WTC11 (cell line): ENCODE measurements at regions not wholly inside any gene's neighbourhood (a gene's known extent, or its start where the extent isn't known, plus 50 kb on each side); places are given as distances from the start of the nearest gene placed in this dataset.
A peak's percentile ranks its signal among the peaks of the same experiment; 100 is the strongest.

Experiments used
- ATAC-seq: fragments of 200-7000 bp; cut with Tn5 transposase; 2 replicates; pipeline ENCODE4 v1.10.0; 2021; ENCODE audit warnings: mild to moderate bottlenecking, moderate library complexity
- CTCF ChIA-PET: fragments of 300-600 bp; sonication (Branson Sonifier 250); formaldehyde crosslinking; loops from one replicate; lab custom pipeline; 2021; ENCODE audit warnings: antibody characterized with exemption; lab: Charles Lee
- POLR2A ChIA-PET: fragments of 350-600 bp; sonication (Branson Sonifier 250); formaldehyde crosslinking; loops from one replicate; lab custom pipeline; 2021; ENCODE audit warnings: antibody characterized with exemption; lab: Charles Lee
- DNase-seq: peaks from one replicate; pipeline ENCODE4 v3.0.0; 2021; ENCODE audit warnings: low spot score
- H3K27ac Mint-ChIP-seq: 2 replicates; pipeline ENCODE4 v1.8.0; 2021; ENCODE audit warnings: mixed read lengths
- H3K27me3 Mint-ChIP-seq: 2 replicates; pipeline ENCODE4 v1.8.0; 2021; ENCODE audit warnings: low read depth, mild to moderate bottlenecking, moderate library complexity, mixed read lengths
- H3K36me3 Mint-ChIP-seq: 2 replicates; pipeline ENCODE4 v1.8.0; 2021; ENCODE audit warnings: mixed read lengths
- H3K4me1 Mint-ChIP-seq: 2 replicates; pipeline ENCODE4 v1.8.0; 2022; ENCODE audit warnings: mixed read lengths
- H3K4me3 Mint-ChIP-seq: 2 replicates; pipeline ENCODE4 v1.8.0; 2021; ENCODE audit warnings: mild to moderate bottlenecking, moderate library complexity, mixed read lengths
- H3K9me3 Mint-ChIP-seq: 2 replicates; pipeline ENCODE4 v1.8.0; 2021; ENCODE audit warnings: mixed read lengths
- ATF1 ChIP-seq: sonication (generic); formaldehyde crosslinking; IDR thresholded peaks from 2 replicates; pipeline ENCODE4 v1.8.1; 2023; ENCODE audit warnings: mild to moderate bottlenecking, moderate library complexity, missing genetic modification reagents
- ESRRA ChIP-seq: sonication (generic); formaldehyde crosslinking; IDR thresholded peaks from 2 replicates; pipeline ENCODE4 v1.8.1; 2022; ENCODE audit warnings: mild to moderate bottlenecking, missing genetic modification reagents, borderline replicate concordance
- ETV6 ChIP-seq: sonication (generic); formaldehyde crosslinking; IDR thresholded peaks from 2 replicates; pipeline ENCODE4 v1.8.1; 2022; ENCODE audit warnings: mild to moderate bottlenecking, missing genetic modification reagents
- FOXK1 ChIP-seq: sonication (generic); formaldehyde crosslinking; IDR thresholded peaks from 2 replicates; pipeline ENCODE4 v1.8.0; 2022; ENCODE audit warnings: mild to moderate bottlenecking, moderate library complexity, missing genetic modification reagents
- IRF2 ChIP-seq: sonication (generic); formaldehyde crosslinking; IDR thresholded peaks from 2 replicates; pipeline ENCODE4 v1.8.0; 2022; ENCODE audit warnings: low read depth, missing genetic modification reagents, borderline replicate concordance
- JAZF1 ChIP-seq: fragments of 250-450 bp; sonication (Bioruptor Pico); IDR thresholded peaks from 2 replicates; pipeline ENCODE4 v1.9.0; 2021; ENCODE audit warnings: moderate library complexity, mild to moderate bottlenecking, inconsistent platforms
- KAT7 ChIP-seq: sonication (generic); formaldehyde crosslinking; IDR thresholded peaks from 2 replicates; pipeline ENCODE4 v1.8.1; 2023; ENCODE audit warnings: missing genetic modification reagents, mild to moderate bottlenecking, borderline replicate concordance
- NFYB ChIP-seq: sonication (generic); formaldehyde crosslinking; conservative IDR thresholded peaks from 2 replicates; pipeline ENCODE4 v1.8.0; 2022; ENCODE audit warnings: low read depth, missing genetic modification reagents
- NR1H2 ChIP-seq: sonication (generic); formaldehyde crosslinking; IDR thresholded peaks from 2 replicates; pipeline ENCODE4 v1.9.0; 2021; ENCODE audit warnings: mild to moderate bottlenecking, moderate library complexity, missing genetic modification reagents
- NR3C1 ChIP-seq: sonication (generic); formaldehyde crosslinking; conservative IDR thresholded peaks from 2 replicates; pipeline ENCODE4 v1.8.1; 2023; ENCODE audit warnings: low read depth, mild to moderate bottlenecking, missing genetic modification reagents
- PRRX2 ChIP-seq: fragments of 250-450 bp; sonication (Bioruptor Pico); IDR thresholded peaks from 2 replicates; pipeline ENCODE4 v1.8.0; 2021; ENCODE audit warnings: mild to moderate bottlenecking
- SP1 ChIP-seq: sonication (generic); formaldehyde crosslinking; conservative IDR thresholded peaks from 2 replicates; pipeline ENCODE4 v1.8.1; 2022; ENCODE audit warnings: missing genetic modification reagents
- TEAD1 ChIP-seq: sonication (generic); formaldehyde crosslinking; IDR thresholded peaks from 2 replicates; pipeline ENCODE4 v1.8.0; 2022; ENCODE audit warnings: mild to moderate bottlenecking, missing genetic modification reagents
- TEAD4 ChIP-seq: sonication (generic); formaldehyde crosslinking; IDR thresholded peaks from 2 replicates; pipeline ENCODE4 v1.8.0; 2022; ENCODE audit warnings: mild to moderate bottlenecking, missing genetic modification reagents
- TF ChIP-seq, protein P1 (sequence below): sonication (generic); formaldehyde crosslinking; conservative IDR thresholded peaks from 2 replicates; pipeline ENCODE4 v1.8.1; 2023; ENCODE audit warnings: mild to moderate bottlenecking, low read depth, missing genetic modification reagents, moderate library complexity
- TF ChIP-seq, protein P2 (sequence below): fragments of 250-450 bp; sonication (Bioruptor Pico); IDR thresholded peaks from 2 replicates; pipeline ENCODE4 v1.9.0; 2021; ENCODE audit warnings: mild to moderate bottlenecking, borderline replicate concordance
- TF ChIP-seq, protein P3 (sequence below): sonication (generic); formaldehyde crosslinking; IDR thresholded peaks from 2 replicates; pipeline ENCODE4 v1.8.0; 2022; ENCODE audit warnings: mild to moderate bottlenecking, missing genetic modification reagents
- TF ChIP-seq, protein P4 (sequence below): sonication (generic); formaldehyde crosslinking; IDR thresholded peaks from 2 replicates; pipeline ENCODE4 v1.8.1; 2022; ENCODE audit warnings: mild to moderate bottlenecking, moderate library complexity, missing genetic modification reagents
- TF ChIP-seq, protein P5 (sequence below): sonication (generic); formaldehyde crosslinking; IDR thresholded peaks from 2 replicates; pipeline ENCODE4 v1.8.1; 2023; ENCODE audit warnings: mild to moderate bottlenecking, missing genetic modification reagents, borderline replicate concordance
- TF ChIP-seq, protein P6 (sequence below): sonication (generic); formaldehyde crosslinking; IDR thresholded peaks from 2 replicates; pipeline ENCODE4 v1.8.1; 2023; ENCODE audit warnings: mild to moderate bottlenecking, missing genetic modification reagents

DNA sequence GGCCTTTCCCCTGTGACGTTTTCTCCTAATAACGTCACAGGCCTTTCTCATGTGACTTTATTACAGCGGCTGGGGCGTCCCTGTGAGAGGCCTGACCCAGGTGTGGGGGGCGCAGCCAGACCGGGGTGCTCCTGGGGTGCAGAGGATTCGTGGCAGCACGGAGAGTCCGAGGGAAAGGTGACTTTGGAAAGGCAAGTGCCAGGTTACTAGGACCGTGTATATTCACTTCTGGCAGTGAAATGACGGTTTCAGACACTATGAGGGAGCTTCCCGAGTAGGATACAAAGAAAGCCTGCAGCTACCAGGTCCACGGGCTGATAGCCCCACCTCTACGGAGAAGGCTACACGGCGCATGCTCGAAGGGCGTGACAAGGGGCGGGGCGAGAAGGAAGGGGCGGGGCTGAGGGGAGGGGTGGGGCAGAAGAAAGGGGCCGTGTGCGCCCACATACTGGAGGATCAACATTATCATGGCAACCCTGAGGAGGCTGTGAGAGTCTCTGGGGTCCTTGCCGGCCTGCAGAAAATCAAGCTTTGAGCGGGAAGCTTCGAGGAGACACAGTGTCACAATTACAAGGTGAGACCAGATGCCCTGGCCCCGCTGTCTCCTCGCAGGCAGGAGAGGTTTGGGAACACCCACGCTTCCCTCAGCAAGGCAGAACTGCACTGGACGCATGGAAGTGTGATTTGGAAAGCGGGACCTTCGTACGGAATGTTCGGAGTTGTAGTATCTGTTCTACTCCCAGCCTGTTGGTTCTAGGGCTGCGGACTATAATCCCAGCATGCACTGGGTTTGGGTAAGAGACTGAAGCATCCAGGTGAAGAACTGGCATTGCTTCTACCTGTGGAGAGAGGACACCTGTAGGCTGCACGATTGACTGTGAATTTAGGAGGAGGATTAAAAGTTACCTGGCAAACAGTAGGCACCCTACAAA is 54.4 kb upstream of the ZNF337 start:
- H3K9me3 Mint-ChIP-seq, result no peaks in the 10 kb centered on the region
- peaks cover 10% of the 10 kb centered on the region for H3K4me1 Mint-ChIP-seq
- ChIA-PET POLR2A (no interaction called here), CTCF (interaction anchor here (0.6 kb wide), 1 partner anchor 604 kb away, joined by 5 read pairs; no protein-coding TSS in a partner anchor)
- peak overlapping the region; percentile 60 for H3K4me3 Mint-ChIP-seq
- DNase-seq (peak; percentile 59), ATAC-seq (peak; percentile 96)
- H3K36me3 Mint-ChIP-seq, result no peaks in the 10 kb centered on the region
- TF ChIP-seq TEAD4 (no peak), ESRRA (CRISPR knock-in tag) (no peak), SP1 (CRISPR knock-in tag) (no peak), TEAD1 (no peak), PRRX2 (no peak), FOXK1 (CRISPR knock-in tag) (no peak), ATF1 (CRISPR knock-in tag) (no peak), ETV6 (CRISPR knock-in tag) (no peak), NFYB (CRISPR knock-in tag) (no peak), IRF2 (CRISPR knock-in tag) (no peak), JAZF1 (CRISPR knock-in tag) (no peak), NR3C1 (CRISPR knock-in tag) (no peak), NR1H2 (CRISPR knock-in tag) (no peak)
- TF ChIP-seq, protein P1, sequence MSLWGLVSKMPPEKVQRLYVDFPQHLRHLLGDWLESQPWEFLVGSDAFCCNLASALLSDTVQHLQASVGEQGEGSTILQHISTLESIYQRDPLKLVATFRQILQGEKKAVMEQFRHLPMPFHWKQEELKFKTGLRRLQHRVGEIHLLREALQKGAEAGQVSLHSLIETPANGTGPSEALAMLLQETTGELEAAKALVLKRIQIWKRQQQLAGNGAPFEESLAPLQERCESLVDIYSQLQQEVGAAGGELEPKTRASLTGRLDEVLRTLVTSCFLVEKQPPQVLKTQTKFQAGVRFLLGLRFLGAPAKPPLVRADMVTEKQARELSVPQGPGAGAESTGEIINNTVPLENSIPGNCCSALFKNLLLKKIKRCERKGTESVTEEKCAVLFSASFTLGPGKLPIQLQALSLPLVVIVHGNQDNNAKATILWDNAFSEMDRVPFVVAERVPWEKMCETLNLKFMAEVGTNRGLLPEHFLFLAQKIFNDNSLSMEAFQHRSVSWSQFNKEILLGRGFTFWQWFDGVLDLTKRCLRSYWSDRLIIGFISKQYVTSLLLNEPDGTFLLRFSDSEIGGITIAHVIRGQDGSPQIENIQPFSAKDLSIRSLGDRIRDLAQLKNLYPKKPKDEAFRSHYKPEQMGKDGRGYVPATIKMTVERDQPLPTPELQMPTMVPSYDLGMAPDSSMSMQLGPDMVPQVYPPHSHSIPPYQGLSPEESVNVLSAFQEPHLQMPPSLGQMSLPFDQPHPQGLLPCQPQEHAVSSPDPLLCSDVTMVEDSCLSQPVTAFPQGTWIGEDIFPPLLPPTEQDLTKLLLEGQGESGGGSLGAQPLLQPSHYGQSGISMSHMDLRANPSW (CRISPR knock-in tag), result no peak
- TF ChIP-seq, protein P2, sequence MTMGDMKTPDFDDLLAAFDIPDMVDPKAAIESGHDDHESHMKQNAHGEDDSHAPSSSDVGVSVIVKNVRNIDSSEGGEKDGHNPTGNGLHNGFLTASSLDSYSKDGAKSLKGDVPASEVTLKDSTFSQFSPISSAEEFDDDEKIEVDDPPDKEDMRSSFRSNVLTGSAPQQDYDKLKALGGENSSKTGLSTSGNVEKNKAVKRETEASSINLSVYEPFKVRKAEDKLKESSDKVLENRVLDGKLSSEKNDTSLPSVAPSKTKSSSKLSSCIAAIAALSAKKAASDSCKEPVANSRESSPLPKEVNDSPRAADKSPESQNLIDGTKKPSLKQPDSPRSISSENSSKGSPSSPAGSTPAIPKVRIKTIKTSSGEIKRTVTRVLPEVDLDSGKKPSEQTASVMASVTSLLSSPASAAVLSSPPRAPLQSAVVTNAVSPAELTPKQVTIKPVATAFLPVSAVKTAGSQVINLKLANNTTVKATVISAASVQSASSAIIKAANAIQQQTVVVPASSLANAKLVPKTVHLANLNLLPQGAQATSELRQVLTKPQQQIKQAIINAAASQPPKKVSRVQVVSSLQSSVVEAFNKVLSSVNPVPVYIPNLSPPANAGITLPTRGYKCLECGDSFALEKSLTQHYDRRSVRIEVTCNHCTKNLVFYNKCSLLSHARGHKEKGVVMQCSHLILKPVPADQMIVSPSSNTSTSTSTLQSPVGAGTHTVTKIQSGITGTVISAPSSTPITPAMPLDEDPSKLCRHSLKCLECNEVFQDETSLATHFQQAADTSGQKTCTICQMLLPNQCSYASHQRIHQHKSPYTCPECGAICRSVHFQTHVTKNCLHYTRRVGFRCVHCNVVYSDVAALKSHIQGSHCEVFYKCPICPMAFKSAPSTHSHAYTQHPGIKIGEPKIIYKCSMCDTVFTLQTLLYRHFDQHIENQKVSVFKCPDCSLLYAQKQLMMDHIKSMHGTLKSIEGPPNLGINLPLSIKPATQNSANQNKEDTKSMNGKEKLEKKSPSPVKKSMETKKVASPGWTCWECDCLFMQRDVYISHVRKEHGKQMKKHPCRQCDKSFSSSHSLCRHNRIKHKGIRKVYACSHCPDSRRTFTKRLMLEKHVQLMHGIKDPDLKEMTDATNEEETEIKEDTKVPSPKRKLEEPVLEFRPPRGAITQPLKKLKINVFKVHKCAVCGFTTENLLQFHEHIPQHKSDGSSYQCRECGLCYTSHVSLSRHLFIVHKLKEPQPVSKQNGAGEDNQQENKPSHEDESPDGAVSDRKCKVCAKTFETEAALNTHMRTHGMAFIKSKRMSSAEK, result no peak
- TF ChIP-seq, protein P3, sequence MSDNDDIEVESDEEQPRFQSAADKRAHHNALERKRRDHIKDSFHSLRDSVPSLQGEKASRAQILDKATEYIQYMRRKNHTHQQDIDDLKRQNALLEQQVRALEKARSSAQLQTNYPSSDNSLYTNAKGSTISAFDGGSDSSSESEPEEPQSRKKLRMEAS (CRISPR knock-in tag), result no peak
- TF ChIP-seq, protein P4, sequence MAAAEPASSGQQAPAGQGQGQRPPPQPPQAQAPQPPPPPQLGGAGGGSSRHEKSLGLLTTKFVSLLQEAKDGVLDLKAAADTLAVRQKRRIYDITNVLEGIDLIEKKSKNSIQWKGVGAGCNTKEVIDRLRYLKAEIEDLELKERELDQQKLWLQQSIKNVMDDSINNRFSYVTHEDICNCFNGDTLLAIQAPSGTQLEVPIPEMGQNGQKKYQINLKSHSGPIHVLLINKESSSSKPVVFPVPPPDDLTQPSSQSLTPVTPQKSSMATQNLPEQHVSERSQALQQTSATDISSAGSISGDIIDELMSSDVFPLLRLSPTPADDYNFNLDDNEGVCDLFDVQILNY, result no peak
- no peaks in the 10 kb centered on the region for H3K27me3 Mint-ChIP-seq
- 0 out of 2 replicates have a peak overlapping the region, but pooled peaks have one; percentile 43 for H3K27ac Mint-ChIP-seq

DNA sequence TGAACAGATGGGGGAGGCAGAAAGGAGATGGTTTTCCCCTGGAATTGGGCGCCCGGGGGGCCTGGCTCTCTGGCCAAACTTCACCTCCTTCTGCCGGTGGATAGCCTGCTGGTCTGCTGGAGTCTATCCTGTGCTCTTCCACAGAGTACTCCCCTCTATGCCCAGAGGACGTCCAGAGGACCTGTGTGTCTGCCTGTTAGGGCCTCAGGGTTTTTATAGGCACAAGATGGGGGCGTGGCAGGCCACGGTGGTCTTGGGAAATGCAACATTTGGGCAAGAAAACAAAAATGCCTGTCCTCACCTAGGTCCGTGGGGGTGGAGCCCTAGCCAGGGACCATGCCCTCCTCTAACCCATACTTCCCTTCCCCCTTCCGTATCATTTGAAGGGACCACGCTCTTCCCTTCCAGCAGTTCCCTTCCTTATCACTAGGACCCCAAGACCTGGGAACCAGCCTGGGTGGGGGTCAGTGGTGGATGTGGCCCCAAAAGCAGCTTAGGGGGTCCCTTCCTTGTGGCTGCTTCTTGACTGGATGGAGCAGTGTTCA is 53.6 kb upstream of the ZNF337 start:
- Mint-ChIP-seq H3K4me3 (peak overlapping the region; percentile 50), H3K36me3 (no peaks in the 10 kb centered on the region), H3K4me1 (peaks cover 10% of the 10 kb centered on the region), H3K27me3 (no peaks in the 10 kb centered on the region), H3K27ac (no peak overlapping the region), H3K9me3 (no peaks in the 10 kb centered on the region)
- no peak for ATAC-seq
- DNase-seq, result no peak
- ChIA-PET POLR2A (no interaction called here), CTCF (interaction anchor here (0.6 kb wide), 1 partner anchor 604 kb away, joined by 5 read pairs; no protein-coding TSS in a partner anchor)
- TF ChIP-seq NR3C1 (CRISPR knock-in tag) (no peak), KAT7 (no peak)
- TF ChIP-seq, protein P3 (CRISPR knock-in tag), result no peak
- TF ChIP-seq, protein P5, sequence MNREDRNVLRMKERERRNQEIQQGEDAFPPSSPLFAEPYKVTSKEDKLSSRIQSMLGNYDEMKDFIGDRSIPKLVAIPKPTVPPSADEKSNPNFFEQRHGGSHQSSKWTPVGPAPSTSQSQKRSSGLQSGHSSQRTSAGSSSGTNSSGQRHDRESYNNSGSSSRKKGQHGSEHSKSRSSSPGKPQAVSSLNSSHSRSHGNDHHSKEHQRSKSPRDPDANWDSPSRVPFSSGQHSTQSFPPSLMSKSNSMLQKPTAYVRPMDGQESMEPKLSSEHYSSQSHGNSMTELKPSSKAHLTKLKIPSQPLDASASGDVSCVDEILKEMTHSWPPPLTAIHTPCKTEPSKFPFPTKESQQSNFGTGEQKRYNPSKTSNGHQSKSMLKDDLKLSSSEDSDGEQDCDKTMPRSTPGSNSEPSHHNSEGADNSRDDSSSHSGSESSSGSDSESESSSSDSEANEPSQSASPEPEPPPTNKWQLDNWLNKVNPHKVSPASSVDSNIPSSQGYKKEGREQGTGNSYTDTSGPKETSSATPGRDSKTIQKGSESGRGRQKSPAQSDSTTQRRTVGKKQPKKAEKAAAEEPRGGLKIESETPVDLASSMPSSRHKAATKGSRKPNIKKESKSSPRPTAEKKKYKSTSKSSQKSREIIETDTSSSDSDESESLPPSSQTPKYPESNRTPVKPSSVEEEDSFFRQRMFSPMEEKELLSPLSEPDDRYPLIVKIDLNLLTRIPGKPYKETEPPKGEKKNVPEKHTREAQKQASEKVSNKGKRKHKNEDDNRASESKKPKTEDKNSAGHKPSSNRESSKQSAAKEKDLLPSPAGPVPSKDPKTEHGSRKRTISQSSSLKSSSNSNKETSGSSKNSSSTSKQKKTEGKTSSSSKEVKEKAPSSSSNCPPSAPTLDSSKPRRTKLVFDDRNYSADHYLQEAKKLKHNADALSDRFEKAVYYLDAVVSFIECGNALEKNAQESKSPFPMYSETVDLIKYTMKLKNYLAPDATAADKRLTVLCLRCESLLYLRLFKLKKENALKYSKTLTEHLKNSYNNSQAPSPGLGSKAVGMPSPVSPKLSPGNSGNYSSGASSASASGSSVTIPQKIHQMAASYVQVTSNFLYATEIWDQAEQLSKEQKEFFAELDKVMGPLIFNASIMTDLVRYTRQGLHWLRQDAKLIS (CRISPR knock-in tag), result no peak
- TF ChIP-seq, protein P6, sequence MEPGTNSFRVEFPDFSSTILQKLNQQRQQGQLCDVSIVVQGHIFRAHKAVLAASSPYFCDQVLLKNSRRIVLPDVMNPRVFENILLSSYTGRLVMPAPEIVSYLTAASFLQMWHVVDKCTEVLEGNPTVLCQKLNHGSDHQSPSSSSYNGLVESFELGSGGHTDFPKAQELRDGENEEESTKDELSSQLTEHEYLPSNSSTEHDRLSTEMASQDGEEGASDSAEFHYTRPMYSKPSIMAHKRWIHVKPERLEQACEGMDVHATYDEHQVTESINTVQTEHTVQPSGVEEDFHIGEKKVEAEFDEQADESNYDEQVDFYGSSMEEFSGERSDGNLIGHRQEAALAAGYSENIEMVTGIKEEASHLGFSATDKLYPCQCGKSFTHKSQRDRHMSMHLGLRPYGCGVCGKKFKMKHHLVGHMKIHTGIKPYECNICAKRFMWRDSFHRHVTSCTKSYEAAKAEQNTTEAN (CRISPR knock-in tag), result no peak
